Lung (tissue), 10 donors: ENCODE measurements at regions not wholly inside any gene's neighbourhood (a gene's known extent, or its start where the extent isn't known, plus 50 kb on each side); places are given as distances from the start of the nearest gene placed in this dataset. TPM values are rescaled to one million over a fixed set of nuclear protein-coding genes. Genes with fewer than 3 reads are reported as not detected.
"Not testable (repeated sequence)": the region's sequence is repeated elsewhere in the genome, so short reads cannot be mapped to it uniquely, and the experiment has no call there.

Experiments
- ATAC-seq: fragments of 200-7000 bp; cut with Tn5 transposase; one replicate; pipeline ENCODE4 v1.9.1; 2020; ENCODE audit warnings: moderate number of reproducible peaks; ENCODE audit not compliant: insufficient read depth, low FRiP score
- DNase-seq, 3 donors: peaks; one replicate each; pipeline ENCODE4 v3.0.0-alpha.2; 2013 to 2017
- H3K27ac ChIP-seq, 2 donors: one replicate each; pipeline ENCODE4 v1.5.1; 2013; ENCODE audit warnings: mild to moderate bottlenecking in 2 of 2, moderate library complexity in 2 of 2, control low read depth in 1 of 2, inconsistent platforms in 1 of 2, low read depth in 1 of 2, low read length in 1 of 2
- H3K27me3 ChIP-seq, 3 donors: one replicate each; pipeline ENCODE4 v1.5.1; 2013; ENCODE audit warnings: low read length in 2 of 3; ENCODE audit not compliant: control insufficient read depth in 3 of 3, insufficient read depth in 3 of 3
- H3K36me3 ChIP-seq, 4 donors: one replicate each; pipeline ENCODE4 v1.5.1; 2013; ENCODE audit warnings: low read length in 4 of 4, mild to moderate bottlenecking in 1 of 4, moderate library complexity in 1 of 4; ENCODE audit not compliant: control insufficient read depth in 4 of 4, insufficient read depth in 4 of 4
- H3K4me1 ChIP-seq, 5 donors: one replicate each; pipeline ENCODE4 v1.5.1; 2013; ENCODE audit warnings: low read length in 5 of 5, mild to moderate bottlenecking in 2 of 5, moderate library complexity in 1 of 5; ENCODE audit not compliant: control insufficient read depth in 5 of 5, insufficient read depth in 5 of 5
- H3K4me3 ChIP-seq: one replicate; pipeline ENCODE4 v1.5.1; 2013; ENCODE audit warnings: mild to moderate bottlenecking, control low read depth, moderate library complexity
- H3K9ac ChIP-seq, 2 donors: one replicate each; pipeline ENCODE4 v1.5.1; 2013; ENCODE audit warnings: low read length in 2 of 2, control low read depth in 1 of 2; ENCODE audit not compliant: insufficient read depth in 1 of 2
- H3K9me3 ChIP-seq, 4 donors: one replicate each; pipeline ENCODE4 v1.5.1; 2013; ENCODE audit warnings: low read length in 3 of 4, mild to moderate bottlenecking in 1 of 4, moderate library complexity in 1 of 4; ENCODE audit not compliant: control insufficient read depth in 4 of 4, insufficient read depth in 3 of 4
- WGBS, 2 donors: extraction: QIAGEN DNeasy Blood & Tissue Kit; methylation state at CpG; one replicate each; pipeline ENCODE4 v1.1.7; 2013; 5-methylcytosine and 5-hydroxymethylcytosine counted together
- small RNA-seq: library from RNA; depleted of rRNA; stranded (forward); fragments of <200 nt; gene quantifications from one replicate; pipeline ENCODE3, GENCODE V24; 2014; ENCODE audit warnings: low replicate concordance
- donor health status: Bipolar disorder and iron deficiency.
- donor health status: healthy.
- donor health status: DM: yes; HTN: yes; CAD: no.

DNA sequence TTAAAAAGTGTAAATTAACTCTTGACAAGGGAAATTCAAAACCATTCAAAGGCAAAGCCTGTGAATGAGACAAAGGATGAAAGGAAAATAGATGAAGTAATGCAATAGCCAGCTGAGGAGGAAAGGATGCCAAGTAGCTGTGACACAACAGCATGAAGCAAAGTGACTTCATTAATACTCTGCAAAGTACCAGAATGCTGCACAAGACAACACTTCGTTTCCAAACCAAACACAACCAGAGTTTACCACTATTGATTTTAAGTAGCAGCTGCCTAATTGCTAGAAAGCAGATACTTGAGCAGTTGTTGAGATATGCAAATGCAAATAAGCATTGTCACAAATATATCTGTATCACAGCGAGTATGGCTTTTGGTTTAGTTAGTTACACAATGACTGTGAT, 54.7 kb upstream of the POMZP3 start:
- ATAC-seq, H3K36me3 ChIP-seq, H3K9me3 ChIP-seq, H3K4me1 ChIP-seq, H3K27ac ChIP-seq, H3K9ac ChIP-seq, H3K4me3 ChIP-seq, H3K27me3 ChIP-seq: not testable (repeated sequence)
- 55 to 69% methylated on average over 2 of the region's 2 CpGs for WGBS, 2 donors
- DNase-seq = peak in 2 of 3 donors; percentile 20 to 28

DNA sequence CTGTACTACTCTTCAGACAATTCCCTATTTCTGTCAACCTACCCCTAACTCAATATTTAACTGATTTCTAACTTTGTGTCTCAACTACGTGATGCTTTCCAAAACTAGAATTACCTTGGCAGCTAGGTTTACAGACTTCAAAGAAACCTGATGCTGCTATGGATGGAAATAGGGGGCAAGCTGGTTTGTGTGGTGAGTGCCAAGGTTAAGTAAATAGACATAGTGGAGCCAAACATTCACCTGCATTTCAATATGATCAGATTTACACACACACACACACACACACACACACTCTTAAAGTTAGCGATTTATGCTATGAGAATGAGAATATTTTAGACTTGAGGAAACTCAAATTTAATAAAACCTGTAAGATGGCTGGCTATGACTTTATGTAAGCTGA, 52.1 kb upstream of the POMZP3 start:
- not testable (repeated sequence) for ATAC-seq, H3K9ac ChIP-seq, H3K9me3 ChIP-seq, H3K4me3 ChIP-seq, H3K27me3 ChIP-seq, DNase-seq, H3K4me1 ChIP-seq, H3K36me3 ChIP-seq, H3K27ac ChIP-seq
- 67 to 82% methylated on average over 2 of the region's 2 CpGs for WGBS, 2 donors

DNA sequence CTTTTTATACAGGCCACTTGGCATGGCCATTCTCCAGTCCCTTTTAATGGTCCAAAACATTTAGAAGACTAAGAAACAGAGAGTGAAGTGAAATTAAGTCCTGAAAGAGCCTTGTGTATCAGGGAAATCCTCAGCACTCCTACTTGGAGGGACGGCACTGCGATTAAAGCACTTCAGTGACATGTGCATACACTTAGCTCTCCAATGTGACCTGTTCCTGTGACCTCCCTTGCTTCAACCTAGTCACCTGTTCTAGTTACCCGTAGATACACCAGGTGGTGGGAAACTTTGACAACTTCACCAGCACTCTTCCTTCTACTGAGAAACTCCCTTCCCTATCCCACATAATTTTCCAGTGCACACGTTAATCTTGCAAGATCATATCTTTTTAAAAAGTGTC, 51.4 kb upstream of the POMZP3 start:
- 65 to 90% methylated on average over 3 to 4 of the region's 4 CpGs for WGBS, 2 donors

DNA sequence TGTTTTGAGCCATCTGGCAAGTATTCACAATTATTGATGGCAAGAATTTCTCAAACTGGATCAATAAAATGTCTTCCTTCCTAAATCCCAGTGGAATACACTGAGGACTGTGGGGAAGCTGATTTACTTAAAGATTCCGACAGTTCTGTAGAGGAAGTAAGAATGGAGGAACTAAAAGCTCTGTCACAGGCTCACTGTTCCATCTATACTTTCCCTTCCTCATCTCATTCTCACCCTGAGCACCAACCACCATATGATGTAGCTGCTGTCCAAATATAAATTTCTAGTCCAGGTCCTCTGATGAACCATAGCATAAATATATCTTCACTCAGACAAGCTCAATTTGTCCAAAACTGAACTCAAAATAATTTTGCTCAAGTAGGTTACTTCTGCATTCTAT, 49.8 kb upstream of the POMZP3 start:
- not testable (repeated sequence) for H3K9me3 ChIP-seq, H3K4me3 ChIP-seq, H3K27me3 ChIP-seq, H3K4me1 ChIP-seq, H3K9ac ChIP-seq, H3K36me3 ChIP-seq, DNase-seq, ATAC-seq, H3K27ac ChIP-seq
- WGBS, 2 donors = 21 to 76% methylated on average over 1 of the region's 1 CpG

More for the DNA sequence above, 51.4 kb upstream of the POMZP3 start:
- DNase-seq, H3K36me3 ChIP-seq, H3K9me3 ChIP-seq, H3K27me3 ChIP-seq, H3K27ac ChIP-seq, H3K4me1 ChIP-seq, H3K4me3 ChIP-seq, ATAC-seq, H3K9ac ChIP-seq: not testable (repeated sequence)

Small RNA genes lying in the stretch of these regions (small RNA-seq; reads per million reads assigned to genes)
- gene AC114737.2 = not detected
